Chondrocyte (in vitro differentiated cells): ENCODE measurements at regions not wholly inside any gene's neighbourhood (a gene's known extent, or its start where the extent isn't known, plus 50 kb on each side); places are given as distances from the start of the nearest gene placed in this dataset.

Experiments used
- DNase-seq: peaks from one replicate; pipeline ENCODE4 v3.0.0; 2021; ENCODE audit warnings: mixed read lengths, low spot score
- H3K27ac Mint-ChIP-seq: one replicate; pipeline ENCODE4 v1.8.0; 2021; ENCODE audit warnings: mild to moderate bottlenecking, moderate library complexity, mixed read lengths; ENCODE audit not compliant: unreplicated experiment
- H3K27me3 Mint-ChIP-seq: 2 replicates; pipeline ENCODE4 v1.8.0; 2021; ENCODE audit warnings: low read depth, mixed read lengths
- H3K36me3 Mint-ChIP-seq: 2 replicates; pipeline ENCODE4 v1.8.0; 2021; ENCODE audit warnings: low read depth, mixed read lengths
- H3K4me1 Mint-ChIP-seq: 2 replicates; pipeline ENCODE4 v1.8.0; 2021; ENCODE audit warnings: low read depth, mild to moderate bottlenecking, mixed read lengths
- H3K4me3 Mint-ChIP-seq: one replicate; pipeline ENCODE4 v1.8.0; 2021; ENCODE audit warnings: mild to moderate bottlenecking, moderate library complexity, mixed read lengths; ENCODE audit not compliant: unreplicated experiment
- H3K9me3 Mint-ChIP-seq: 2 replicates; pipeline ENCODE4 v1.8.0; 2021; ENCODE audit warnings: low read depth, mixed read lengths
- TF ChIP-seq, protein P1 (sequence below): fragments of 200-600 bp; sonication (generic); IDR thresholded peaks from 2 replicates; pipeline ENCODE4 v1.5.0; 2021; ENCODE audit warnings: antibody characterized with exemption, mild to moderate bottlenecking, moderate library complexity

- H3K27ac Mint-ChIP-seq = no peak overlapping the region
- no peaks in the 10 kb centered on the region for H3K9me3 Mint-ChIP-seq
- DNase-seq = no peak
- TF ChIP-seq, protein P1, sequence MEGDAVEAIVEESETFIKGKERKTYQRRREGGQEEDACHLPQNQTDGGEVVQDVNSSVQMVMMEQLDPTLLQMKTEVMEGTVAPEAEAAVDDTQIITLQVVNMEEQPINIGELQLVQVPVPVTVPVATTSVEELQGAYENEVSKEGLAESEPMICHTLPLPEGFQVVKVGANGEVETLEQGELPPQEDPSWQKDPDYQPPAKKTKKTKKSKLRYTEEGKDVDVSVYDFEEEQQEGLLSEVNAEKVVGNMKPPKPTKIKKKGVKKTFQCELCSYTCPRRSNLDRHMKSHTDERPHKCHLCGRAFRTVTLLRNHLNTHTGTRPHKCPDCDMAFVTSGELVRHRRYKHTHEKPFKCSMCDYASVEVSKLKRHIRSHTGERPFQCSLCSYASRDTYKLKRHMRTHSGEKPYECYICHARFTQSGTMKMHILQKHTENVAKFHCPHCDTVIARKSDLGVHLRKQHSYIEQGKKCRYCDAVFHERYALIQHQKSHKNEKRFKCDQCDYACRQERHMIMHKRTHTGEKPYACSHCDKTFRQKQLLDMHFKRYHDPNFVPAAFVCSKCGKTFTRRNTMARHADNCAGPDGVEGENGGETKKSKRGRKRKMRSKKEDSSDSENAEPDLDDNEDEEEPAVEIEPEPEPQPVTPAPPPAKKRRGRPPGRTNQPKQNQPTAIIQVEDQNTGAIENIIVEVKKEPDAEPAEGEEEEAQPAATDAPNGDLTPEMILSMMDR = no peak
- no peak overlapping the region for H3K4me3 Mint-ChIP-seq
- no peaks in the 10 kb centered on the region for H3K27me3 Mint-ChIP-seq
- no peaks in the 10 kb centered on the region for H3K4me1 Mint-ChIP-seq
- H3K36me3 Mint-ChIP-seq = no peaks in the 10 kb centered on the region
These were observed 116.7 kb downstream of the FASLG start for GRCh38 chr1:172775606-172776005.

DNA sequence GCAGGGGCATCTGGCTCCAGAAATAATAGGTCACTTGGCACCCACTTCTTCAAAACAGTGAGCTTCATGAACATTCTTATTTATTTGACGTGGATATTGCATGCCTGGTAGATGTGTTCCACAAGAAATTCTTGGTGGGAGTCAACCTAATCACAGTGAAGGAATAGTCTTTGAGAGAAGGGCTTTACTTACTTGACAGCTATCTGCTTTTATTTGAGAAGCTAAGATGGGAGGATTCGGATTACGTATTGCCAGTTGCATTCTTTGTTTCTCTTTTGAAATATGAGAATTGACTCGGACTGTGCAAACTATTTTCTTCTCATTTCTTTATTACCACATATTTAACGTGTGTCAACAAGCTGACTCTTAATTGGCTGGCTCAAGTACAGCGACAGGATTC lies 117.2 kb downstream of the FASLG start:
- Mint-ChIP-seq H3K4me3 (no peak overlapping the region), H3K27ac (no peak overlapping the region), H3K27me3 (no peaks in the 10 kb centered on the region), H3K9me3 (no peaks in the 10 kb centered on the region), H3K36me3 (no peaks in the 10 kb centered on the region), H3K4me1 (no peaks in the 10 kb centered on the region)
- TF ChIP-seq, protein P1 = no peak
- no peak for DNase-seq

DNA sequence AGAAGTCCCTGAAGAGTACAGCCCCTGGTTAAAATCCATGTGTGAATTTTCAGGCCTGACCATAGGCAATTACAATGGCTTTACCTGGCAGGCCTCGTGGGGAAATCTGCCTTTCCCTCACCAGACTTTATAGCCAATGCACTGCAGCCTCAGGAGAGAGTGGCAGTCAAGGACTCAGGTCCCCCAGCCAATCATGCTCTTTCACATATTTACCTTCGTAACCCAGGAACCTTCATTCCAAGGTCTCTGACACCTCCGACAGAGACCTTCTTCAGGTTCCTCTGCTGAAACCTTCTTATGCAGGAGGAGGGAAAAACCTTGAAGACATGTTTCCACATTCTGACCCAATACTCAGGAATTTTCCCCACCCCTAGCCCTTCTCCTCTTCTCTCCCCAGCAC lies 118.9 kb downstream of the FASLG start:
- TF ChIP-seq, protein P1 = no peak
- no peak for DNase-seq

DNA sequence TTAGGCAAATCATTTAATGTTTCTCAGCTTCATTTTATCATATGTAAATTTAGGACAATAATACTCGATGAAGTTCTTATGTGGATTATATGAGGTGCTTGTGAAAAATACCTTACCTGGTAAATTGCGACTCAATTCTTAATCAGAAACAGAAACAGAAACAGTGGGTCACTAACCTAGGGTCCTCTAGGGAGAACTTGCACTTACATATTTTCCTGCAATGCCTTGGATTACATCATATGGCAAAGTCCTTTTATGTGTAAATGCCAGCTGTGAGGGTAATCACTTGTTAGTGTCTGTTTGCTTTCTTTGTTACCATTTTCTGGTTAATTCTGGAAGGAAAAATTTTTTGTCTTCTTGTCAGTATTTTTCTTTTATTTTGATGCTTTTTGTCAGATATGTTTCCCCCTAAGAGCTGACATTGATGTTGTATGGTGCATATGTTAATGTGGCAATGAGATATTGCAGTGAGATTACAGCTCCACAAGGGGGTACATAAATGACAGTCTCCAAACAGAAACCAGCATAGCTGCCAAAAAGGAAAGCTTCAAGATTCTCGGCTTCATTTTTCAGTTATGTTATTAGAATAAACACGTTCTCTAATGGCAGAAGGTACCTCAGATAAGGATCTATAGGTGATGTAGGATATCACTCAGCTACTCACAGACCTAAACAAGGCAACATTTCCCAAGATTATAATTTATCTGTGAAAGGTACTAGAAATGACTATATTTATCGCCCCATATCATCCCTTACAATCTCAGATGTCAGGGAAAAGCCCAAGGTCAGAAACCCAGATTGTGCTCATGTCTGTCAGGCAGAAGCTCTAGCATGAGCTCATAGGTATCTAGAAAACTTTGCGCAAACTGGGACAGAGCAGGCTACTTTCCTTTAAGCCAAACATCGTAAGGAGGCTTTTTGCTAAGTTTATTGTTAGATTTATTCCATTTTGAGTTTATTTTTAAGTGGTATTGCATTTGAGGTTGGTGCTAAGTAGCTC lies 119.9 kb downstream of the FASLG start:
- TF ChIP-seq, protein P1 = peak; percentile 55
- no peak for DNase-seq
- H3K4me1 Mint-ChIP-seq = no peaks in the 10 kb centered on the region
- peaks cover 6% of the 10 kb centered on the region for H3K36me3 Mint-ChIP-seq
- H3K9me3 Mint-ChIP-seq = peaks cover 11% of the 10 kb centered on the region
- no peak overlapping the region for H3K27ac Mint-ChIP-seq
- no peak overlapping the region for H3K4me3 Mint-ChIP-seq
- H3K27me3 Mint-ChIP-seq = no peaks in the 10 kb centered on the region

More for the DNA sequence above, 118.9 kb downstream of the FASLG start:
- Mint-ChIP-seq H3K4me3 (no peak overlapping the region), H3K27ac (no peak overlapping the region), H3K4me1 (no peaks in the 10 kb centered on the region), H3K9me3 (peaks cover 2% of the 10 kb centered on the region), H3K27me3 (no peaks in the 10 kb centered on the region), H3K36me3 (peaks cover 2% of the 10 kb centered on the region)

- Mint-ChIP-seq H3K27ac (no peak overlapping the region), H3K4me3 (no peak overlapping the region), H3K36me3 (peaks cover 6% of the 10 kb centered on the region), H3K9me3 (peaks cover 16% of the 10 kb centered on the region), H3K4me1 (no peaks in the 10 kb centered on the region), H3K27me3 (no peaks in the 10 kb centered on the region)
- TF ChIP-seq, protein P1 = no peak
- DNase-seq = no peak
These were observed 120.6 kb downstream of the FASLG start for GRCh38 chr1:172779491-172779890.
